HepG2 (cell line): ENCODE measurements at regions not wholly inside any gene's neighbourhood (a gene's known extent, or its start where the extent isn't known, plus 50 kb on each side); places are given as distances from the start of the nearest gene placed in this dataset.

Experiments
- ATAC-seq: fragments of 200-7000 bp; cut with Tn5 transposase; 3 replicates; pipeline ENCODE4 v1.9.1; 2020; ENCODE audit warnings: mild to moderate bottlenecking, moderate library complexity
- BruUV-seq: library from RNA; stranded (reverse); fragments of 400-500 nt; replicated peaks from 2 replicates; lab custom pipeline; 2021; lab: Mats Ljungman, UMichigan
- CTCF ChIA-PET: fragments of 300-600 bp; formaldehyde crosslinking; extraction: SDS; loops from one replicate; lab custom pipeline; 2021; ENCODE audit warnings: low total read pairs, inconsistent platforms, low intra/inter-chr PET ratio; lab: Yijun Ruan, JAX
- POLR2A ChIA-PET: fragments of 350-600 bp; sonication (Branson Sonifier 250); formaldehyde crosslinking; loops from one replicate; lab custom pipeline; 2020; ENCODE audit warnings: antibody characterized with exemption, inconsistent platforms; lab: Yijun Ruan, JAX
- DNase-seq: peaks from one replicate; pipeline ENCODE4 v3.0.0-alpha.2; 2015; ENCODE audit warnings: low spot score
- FAIRE-seq: peaks from 3 replicates; lab custom pipeline; 2011; peaks lifted over from hg19 to GRCh38; lab: Jason Lieb, UNC
- H2AFZ ChIP-seq: one replicate; pipeline ENCODE4 v1.6.1; 2011; ENCODE audit warnings: low read length, inconsistent platforms
- H3K27ac ChIP-seq: fragments of 300-600 bp; 3 replicates; pipeline ENCODE4 v1.8.0; 2011; ENCODE audit warnings: mixed run types, mild to moderate bottlenecking, mixed read lengths, low read length, inconsistent platforms; ENCODE audit not compliant: insufficient read depth; ENCODE audit errors: extremely low read length
- H3K27me3 ChIP-seq, 2 experiments: fragments of 200-600 bp in 1 of 2; 2 replicates in 1 of 2; 3 replicates in 1 of 2; pipeline versions ENCODE4 v1.6.0 to v1.8.0; 2011; ENCODE audit warnings: low read length in 2 of 2, mild to moderate bottlenecking in 2 of 2, moderate library complexity in 2 of 2, inconsistent platforms in 1 of 2; ENCODE audit not compliant: insufficient read depth in 2 of 2, control insufficient read depth in 1 of 2
- H3K36me3 ChIP-seq, 2 experiments: fragments of 200-600 bp in 1 of 2; replicated peaks in 1 of 2; 2 replicates in 1 of 2; 3 replicates in 1 of 2; pipeline versions ENCODE4 v1.5.1 to v1.8.0; 2011; ENCODE audit warnings: low read length in 2 of 2, inconsistent platforms in 1 of 2; ENCODE audit not compliant: insufficient read depth in 2 of 2, control insufficient read depth in 1 of 2
- H3K4me1 ChIP-seq: 2 replicates; pipeline ENCODE4 v1.5.1; 2012; ENCODE audit warnings: low read length, inconsistent platforms; ENCODE audit not compliant: insufficient read depth
- H3K4me2 ChIP-seq: 2 replicates; pipeline ENCODE4 v1.6.0; 2011; ENCODE audit warnings: low read depth, low read length, inconsistent platforms
- H3K4me3 ChIP-seq, 3 experiments: fragments of 200-600 bp in 1 of 3; sonication (generic), shearing (Covaris generic) in 1 of 3; replicated peaks in 1 of 3; 2 replicates each; pipeline ENCODE4 v1.5.1; 2011 to 2016; ENCODE audit warnings: low read length in 3 of 3, inconsistent platforms in 2 of 3, low read depth in 2 of 3, mild to moderate bottlenecking in 2 of 3, control low read depth in 1 of 3, mixed read lengths in 1 of 3; ENCODE audit not compliant: insufficient read depth in 1 of 3
- H3K79me2 ChIP-seq: one replicate; pipeline ENCODE4 v1.6.1; 2011; ENCODE audit warnings: low read length, inconsistent platforms; ENCODE audit not compliant: insufficient read depth
- H3K9ac ChIP-seq: 2 replicates; pipeline ENCODE4 v1.6.0; 2011; ENCODE audit warnings: mild to moderate bottlenecking, low read depth, low read length, inconsistent platforms; ENCODE audit not compliant: insufficient read depth
- H3K9me3 ChIP-seq: 2 replicates; pipeline ENCODE4 v1.5.1; 2012; ENCODE audit warnings: mild to moderate bottlenecking, low read length
- H4K20me1 ChIP-seq: 2 replicates; pipeline ENCODE4 v1.6.0; 2011; ENCODE audit warnings: inconsistent platforms, mild to moderate bottlenecking, low read length, moderate library complexity; ENCODE audit not compliant: insufficient read depth
- ATF7-NPFF ChIP-seq: sonication (generic); formaldehyde crosslinking; IDR thresholded peaks from 2 replicates; pipeline ENCODE4 v1.8.1; 2023; ENCODE audit warnings: mild to moderate bottlenecking, low read depth, missing genetic modification reagents, moderate library complexity
- DMAP1 ChIP-seq: IDR thresholded peaks from 2 replicates; pipeline ENCODE4 v1.6.1; 2016
- HIVEP1 ChIP-seq: sonication (generic); formaldehyde crosslinking; IDR thresholded peaks from 2 replicates; pipeline ENCODE4 v1.4.0; 2020; ENCODE audit warnings: mild to moderate bottlenecking, missing genetic modification reagents
- HMG20B ChIP-seq: conservative IDR thresholded peaks from 2 replicates; pipeline ENCODE4 v1.6.1; 2016; ENCODE audit warnings: missing genetic modification reagents, missing compliant biosample characterization
- HNRNPL ChIP-seq: fragments of 200-400 bp; formaldehyde crosslinking; IDR thresholded peaks from 2 replicates; pipeline ENCODE4 v1.6.1; 2017; ENCODE audit warnings: mild to moderate bottlenecking, low read depth, low read length
- ONECUT2 ChIP-seq: sonication (generic); formaldehyde crosslinking; IDR thresholded peaks from 2 replicates; pipeline ENCODE4 v1.4.0; 2020; ENCODE audit warnings: missing genetic modification reagents
- RXRA ChIP-seq: sonication (generic); formaldehyde crosslinking; IDR thresholded peaks from 2 replicates; pipeline ENCODE4 v1.5.1; 2020; ENCODE audit warnings: missing genetic modification reagents
- TBX2 ChIP-seq: sonication (generic); formaldehyde crosslinking; IDR thresholded peaks from 2 replicates; pipeline ENCODE4 v1.5.0; 2020; ENCODE audit warnings: missing genetic modification reagents, mild to moderate bottlenecking, borderline replicate concordance
- TOE1 ChIP-seq: sonication (generic); formaldehyde crosslinking; IDR thresholded peaks from 2 replicates; pipeline ENCODE4 v1.4.0; 2020; ENCODE audit warnings: mild to moderate bottlenecking, missing genetic modification reagents
- ZFP1 ChIP-seq: IDR thresholded peaks from 2 replicates; pipeline ENCODE4 v1.6.1; 2016
- ZFP37 ChIP-seq: sonication (generic); formaldehyde crosslinking; IDR thresholded peaks from 2 replicates; pipeline ENCODE4 v1.4.0; 2020; ENCODE audit warnings: missing genetic modification reagents, borderline replicate concordance
- ZNF337 ChIP-seq: sonication (generic); formaldehyde crosslinking; IDR thresholded peaks from 2 replicates; pipeline ENCODE4 v1.5.1; 2020; ENCODE audit warnings: missing genetic modification reagents, low read depth, mild to moderate bottlenecking, borderline replicate concordance
- ZNF619 ChIP-seq: sonication (generic); formaldehyde crosslinking; IDR thresholded peaks from 2 replicates; pipeline ENCODE4 v1.4.0; 2020; ENCODE audit warnings: mild to moderate bottlenecking, missing genetic modification reagents
- ZNF724P ChIP-seq: sonication (generic); formaldehyde crosslinking; IDR thresholded peaks from 2 replicates; pipeline ENCODE4 v1.8.0; 2022; ENCODE audit warnings: missing genetic modification reagents, borderline replicate concordance
- ZSCAN20 ChIP-seq: sonication (generic); formaldehyde crosslinking; IDR thresholded peaks from 2 replicates; pipeline ENCODE4 v1.4.0; 2020; ENCODE audit warnings: missing genetic modification reagents, mild to moderate bottlenecking, borderline replicate concordance
- WGBS: methylation state at CpG from one replicate; pipeline ENCODE4 v1.1.6; 2017; ENCODE audit warnings: low lambda C conversion rate; 5-methylcytosine and 5-hydroxymethylcytosine counted together
- in situ Hi-C: cut with HindIII; loops from 2 replicates; pipeline ENCODE4 v1.10.0; 2017; ENCODE audit warnings: low pct_unique_long_range_greater_than_20kb; ENCODE audit not compliant: extremely low pct_ligation_motif_present
- intact Hi-C: fragments of 100-400 bp; cut with micrococcal nuclease; formaldehyde crosslinking; loops from one replicate; pipeline ENCODE4 v1.10.0; 2022; ENCODE audit not compliant: unreplicated experiment
- TF ChIP-seq, protein P1 (sequence below): sonication (generic); formaldehyde crosslinking; IDR thresholded peaks from 2 replicates; pipeline ENCODE4 v1.9.0; 2021; ENCODE audit warnings: missing genetic modification reagents, borderline replicate concordance

DNA sequence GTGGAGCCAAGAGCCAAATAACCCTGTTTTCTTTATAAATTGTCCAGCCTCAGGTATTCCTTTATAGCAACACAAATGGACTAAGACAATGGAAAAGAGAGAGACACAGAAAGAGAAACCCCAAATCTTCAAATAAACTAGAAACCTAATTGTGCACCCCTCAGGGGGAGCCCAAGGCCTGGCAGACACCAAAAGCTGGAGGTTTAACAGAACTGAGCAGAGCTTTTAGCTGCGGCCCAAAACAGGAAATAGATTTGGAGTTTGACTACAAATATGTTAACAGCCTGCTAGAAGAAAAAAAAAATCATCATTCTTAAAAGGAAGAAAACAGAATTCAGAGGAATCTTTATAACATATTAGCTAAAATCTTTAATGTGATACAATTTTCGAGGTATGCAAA is 1135.0 kb downstream of the GATA3 start:
- CTCF ChIA-PET, result no interaction called here
- H3K79me2 ChIP-seq, result no peaks in the 10 kb centered on the region
- FAIRE-seq (no peak), DNase-seq (no peak), ATAC-seq (no peak)
- no TSS peak for BruUV-seq
- no peak overlapping the region for H2AFZ ChIP-seq
- in situ Hi-C loops, result no loop called here
- no peak overlapping the region for H3K27ac ChIP-seq
- WGBS, result 2% methylated on average over 2 of the region's 2 CpGs
- H3K4me3 ChIP-seq, result no peak overlapping the region
- TF ChIP-seq ATF7-NPFF (CRISPR knock-in tag) (no peak), ZNF337 (no peak), HMG20B (CRISPR knock-in tag) (no peak)
- POLR2A ChIA-PET, result no interaction called here
- no peaks in the 10 kb centered on the region for H3K4me1 ChIP-seq
- no peaks in the 10 kb centered on the region for H3K36me3 ChIP-seq
- no peaks in the 10 kb centered on the region for H4K20me1 ChIP-seq
- no peaks in the 10 kb centered on the region for H3K27me3 ChIP-seq
- no peaks in the 10 kb centered on the region for H3K9me3 ChIP-seq
- intact Hi-C loops, result no loop called here
- no peak overlapping the region for H3K4me2 ChIP-seq
- no peak overlapping the region for H3K9ac ChIP-seq

DNA sequence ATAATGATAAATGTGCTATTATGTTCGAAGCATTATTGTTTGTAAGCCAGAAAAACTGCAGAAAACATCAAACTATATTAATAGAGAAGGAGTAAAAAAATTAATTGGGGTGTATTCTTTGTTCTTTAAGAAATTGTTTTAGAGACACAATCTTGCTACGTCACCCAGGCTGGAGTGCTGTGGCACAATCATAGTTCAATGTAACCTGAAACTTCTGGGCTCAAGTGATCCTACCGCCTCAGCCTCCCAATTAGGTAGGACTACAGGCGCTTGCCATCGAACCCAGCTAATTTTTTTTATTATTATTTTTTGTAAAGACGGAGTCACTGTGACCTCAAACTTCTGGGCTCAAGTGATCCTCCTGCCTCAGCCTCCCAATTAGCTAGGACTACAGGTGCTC is 1138.6 kb downstream of the GATA3 start:
- WGBS, result 19% methylated on average over 6 of the region's 6 CpGs
- no peaks in the 10 kb centered on the region for H3K9me3 ChIP-seq
- H2AFZ ChIP-seq, result no peak overlapping the region
- ChIA-PET POLR2A (no interaction called here), CTCF (no interaction called here)
- no peaks in the 10 kb centered on the region for H3K27me3 ChIP-seq
- DNase-seq (no peak), FAIRE-seq (no peak), ATAC-seq (no peak)
- no peaks in the 10 kb centered on the region for H3K79me2 ChIP-seq
- H3K27ac ChIP-seq, result no peak overlapping the region
- H3K4me1 ChIP-seq, result no peaks in the 10 kb centered on the region
- no peak for TF ChIP-seq HIVEP1 (CRISPR knock-in tag)
- no peak for TF ChIP-seq TBX2 (CRISPR knock-in tag)
- TF ChIP-seq ONECUT2 (CRISPR knock-in tag), result no peak
- TF ChIP-seq ZSCAN20 (CRISPR knock-in tag), result no peak
- no peak for TF ChIP-seq ZFP37 (CRISPR knock-in tag)
- TF ChIP-seq TOE1 (CRISPR knock-in tag), result no peak
- TF ChIP-seq ZNF724P, result no peak
- no peak for TF ChIP-seq ZNF619 (CRISPR knock-in tag)
- no peak for TF ChIP-seq HNRNPL
- no peak for TF ChIP-seq DMAP1 (CRISPR knock-in tag)
- TF ChIP-seq, protein P1, sequence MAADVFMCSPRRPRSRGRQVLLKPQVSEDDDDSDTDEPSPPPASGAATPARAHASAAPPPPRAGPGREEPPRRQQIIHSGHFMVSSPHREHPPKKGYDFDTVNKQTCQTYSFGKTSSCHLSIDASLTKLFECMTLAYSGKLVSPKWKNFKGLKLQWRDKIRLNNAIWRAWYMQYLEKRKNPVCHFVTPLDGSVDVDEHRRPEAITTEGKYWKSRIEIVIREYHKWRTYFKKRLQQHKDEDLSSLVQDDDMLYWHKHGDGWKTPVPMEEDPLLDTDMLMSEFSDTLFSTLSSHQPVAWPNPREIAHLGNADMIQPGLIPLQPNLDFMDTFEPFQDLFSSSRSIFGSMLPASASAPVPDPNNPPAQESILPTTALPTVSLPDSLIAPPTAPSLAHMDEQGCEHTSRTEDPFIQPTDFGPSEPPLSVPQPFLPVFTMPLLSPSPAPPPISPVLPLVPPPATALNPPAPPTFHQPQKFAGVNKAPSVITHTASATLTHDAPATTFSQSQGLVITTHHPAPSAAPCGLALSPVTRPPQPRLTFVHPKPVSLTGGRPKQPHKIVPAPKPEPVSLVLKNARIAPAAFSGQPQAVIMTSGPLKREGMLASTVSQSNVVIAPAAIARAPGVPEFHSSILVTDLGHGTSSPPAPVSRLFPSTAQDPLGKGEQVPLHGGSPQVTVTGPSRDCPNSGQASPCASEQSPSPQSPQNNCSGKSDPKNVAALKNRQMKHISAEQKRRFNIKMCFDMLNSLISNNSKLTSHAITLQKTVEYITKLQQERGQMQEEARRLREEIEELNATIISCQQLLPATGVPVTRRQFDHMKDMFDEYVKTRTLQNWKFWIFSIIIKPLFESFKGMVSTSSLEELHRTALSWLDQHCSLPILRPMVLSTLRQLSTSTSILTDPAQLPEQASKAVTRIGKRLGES (CRISPR knock-in tag), result no peak
- no peak for TF ChIP-seq ZFP1 (CRISPR knock-in tag)
- TF ChIP-seq RXRA (CRISPR knock-in tag), result no peak
- no peak overlapping the region for H3K4me3 ChIP-seq
- intact Hi-C loops, result no loop called here
- H3K9ac ChIP-seq, result no peak overlapping the region
- no peaks in the 10 kb centered on the region for H3K36me3 ChIP-seq
- no peak overlapping the region for H3K4me2 ChIP-seq
- in situ Hi-C loops, result no loop called here
- no TSS peak for BruUV-seq
- H4K20me1 ChIP-seq, result no peaks in the 10 kb centered on the region
